Kidney (tissue), 13 donors: ENCODE measurements at regions not wholly inside any gene's neighbourhood (a gene's known extent, or its start where the extent isn't known, plus 50 kb on each side); places are given as distances from the start of the nearest gene placed in this dataset.
A peak's percentile ranks its signal among the peaks of the same experiment; 100 is the strongest.

Source experiments
- DNase-seq, 5 donors: peaks; one replicate each; pipeline ENCODE4 v3.0.0-alpha.2; 2013 to 2020
- FAIRE-seq: peaks from 2 replicates; lab custom pipeline; 2012; peaks lifted over from hg19 to GRCh38; lab: Jason Lieb, UNC
- H3K27ac ChIP-seq, 2 donors: one replicate each; pipeline ENCODE4 v1.7.0; 2013; ENCODE audit warnings: low read depth in 2 of 2, low read length in 2 of 2, inconsistent platforms in 1 of 2
- H3K27me3 ChIP-seq: one replicate; pipeline ENCODE4 v1.7.1; 2013; ENCODE audit warnings: low read length, inconsistent platforms; ENCODE audit not compliant: control insufficient read depth, insufficient read depth
- H3K36me3 ChIP-seq, 3 donors: one replicate each; pipeline versions ENCODE4 v1.7.0 to v1.7.1; 2013; ENCODE audit warnings: low read length in 3 of 3, control low read depth in 1 of 3, inconsistent platforms in 1 of 3; ENCODE audit not compliant: insufficient read depth in 3 of 3, control insufficient read depth in 2 of 3
- H3K4me1 ChIP-seq, 3 donors: one replicate each; pipeline versions ENCODE4 v1.7.0 to v1.7.1; 2013; ENCODE audit warnings: low read length in 3 of 3, inconsistent platforms in 1 of 3, low read depth in 1 of 3; ENCODE audit not compliant: control insufficient read depth in 2 of 3, insufficient read depth in 2 of 3
- H3K4me3 ChIP-seq, 3 donors: one replicate each; pipeline versions ENCODE4 v1.7.0 to v1.8.1; 2013; ENCODE audit warnings: low read length in 3 of 3, control low read depth in 1 of 3, inconsistent platforms in 1 of 3
- H3K9ac ChIP-seq, 3 donors: one replicate each; pipeline versions ENCODE4 v1.7.0 to v1.7.1; 2013; ENCODE audit warnings: low read length in 3 of 3, control low read depth in 1 of 3, inconsistent platforms in 1 of 3
- H3K9me3 ChIP-seq, 3 donors: one replicate each; pipeline versions ENCODE4 v1.7.0 to v1.7.1; 2013; ENCODE audit warnings: low read length in 3 of 3, control low read depth in 1 of 3, inconsistent platforms in 1 of 3; ENCODE audit not compliant: control insufficient read depth in 2 of 3, insufficient read depth in 1 of 3
- CTCF ChIP-seq: IDR thresholded peaks from 3 replicates; pipeline ENCODE4 v1.5.1; 2012; ENCODE audit warnings: mild to moderate bottlenecking, moderate library complexity, borderline replicate concordance; ENCODE audit not compliant: insufficient read depth; ENCODE audit errors: extremely low read depth
- intact Hi-C: fragments of 100-400 bp; cut with DNase I; formaldehyde crosslinking; loops from one replicate; pipeline ENCODE4 v1.11.1; 2022
- donor health status: control.
- donor health status: control.
- donor health status: control.
- donor health status: control.
- donor health status: control.
- donor health status: DM: yes; HTN: yes; CAD: no.
- donor health status: Normal renal cell carcinoma (clear cell type).

- no peak overlapping the region for H3K4me3 ChIP-seq
- H3K36me3 ChIP-seq = no peaks in the 10 kb centered on the region
- no peak overlapping the region for H3K9ac ChIP-seq
- TF ChIP-seq CTCF = no peak
- H3K27ac ChIP-seq = no peak overlapping the region
- H3K27me3 ChIP-seq = no peaks in the 10 kb centered on the region
- intact Hi-C loops = no loop called here
- FAIRE-seq (no peak), DNase-seq (no peak)
- H3K4me1 ChIP-seq = no peaks in the 10 kb centered on the region
- no peaks in the 10 kb centered on the region for H3K9me3 ChIP-seq
These were observed 56.9 kb upstream of the FHIP2A start for GRCh38 chr10:114764656-114765055.

GRCh38 chr10:114766470-114766869 is 55.1 kb upstream of the FHIP2A start:
- peak overlapping the region; percentile 17 to 72 (median 66) for H3K4me3 ChIP-seq
- no peak for DNase-seq
- H3K27ac ChIP-seq = peak overlapping the region in 1 of 2 donors; percentile 43

GRCh38 chr10:114767101-114767985 is 54.2 kb upstream of the FHIP2A start:
- DNase-seq = peak; percentile 40 to 88 (median 58)
- intact Hi-C loops = no loop called here
- H3K36me3 ChIP-seq = no peaks in the 10 kb centered on the region
- H3K4me3 ChIP-seq = peak overlapping the region; percentile 50 to 72 (median 66)
- FAIRE-seq = no peak
- H3K9me3 ChIP-seq = no peaks in the 10 kb centered on the region
- peak overlapping the region; percentile 54 to 58 for H3K27ac ChIP-seq
- no peaks in the 10 kb centered on the region for H3K4me1 ChIP-seq
- H3K9ac ChIP-seq = peak overlapping the region in 2 of 3 donors; percentile 29 to 55
- no peaks in the 10 kb centered on the region for H3K27me3 ChIP-seq
- no peak for TF ChIP-seq CTCF

More at GRCh38 chr10:114766470-114766869, 55.1 kb upstream of the FHIP2A start:
- Histone ChIP-seq H3K4me1 (no peaks in the 10 kb centered on the region), H3K27me3 (no peaks in the 10 kb centered on the region), H3K36me3 (no peaks in the 10 kb centered on the region), H3K9me3 (no peaks in the 10 kb centered on the region), H3K9ac (no peak overlapping the region)
- TF ChIP-seq CTCF = no peak
- intact Hi-C loops = no loop called here
- no peak for FAIRE-seq
